GM21717 (cell line): ENCODE measurements at regions not wholly inside any gene's neighbourhood (a gene's known extent, or its start where the extent isn't known, plus 50 kb on each side); places are given as distances from the start of the nearest gene placed in this dataset.

Experiments used
- ATAC-seq: cut with Tn5 transposase; IDR thresholded peaks from one replicate; pipeline ENCODE4 v1.9.1; 2021; ENCODE audit warnings: mild to moderate bottlenecking, moderate library complexity; ENCODE audit not compliant: unreplicated experiment

- ATAC-seq = no peak
These were observed 350.1 kb downstream of the RFPL4B start for GRCh38 chr6:112697265-112697664.

GRCh38 chr6:112701201-112701600, 354.1 kb downstream of the RFPL4B start:
- no peak for ATAC-seq

GRCh38 chr6:112710710-112711109, 363.6 kb downstream of the RFPL4B start:
- ATAC-seq = no peak

- no peak for ATAC-seq
These were observed 366.3 kb downstream of the RFPL4B start for GRCh38 chr6:112713402-112713801.

- ATAC-seq = no peak
These were observed 370.3 kb downstream of the RFPL4B start for GRCh38 chr6:112717401-112717800.

GRCh38 chr6:112717856-112718255, 370.7 kb downstream of the RFPL4B start:
- no peak for ATAC-seq

- no peak for ATAC-seq
These were observed 378.5 kb downstream of the RFPL4B start for GRCh38 chr6:112725541-112726085.

- no peak for ATAC-seq
These were observed 388.0 kb downstream of the RFPL4B start for GRCh38 chr6:112735129-112735528.

- ATAC-seq = no peak
These were observed 392.6 kb downstream of the RFPL4B start for GRCh38 chr6:112739766-112740165.

- ATAC-seq = no peak
These were observed 396.2 kb downstream of the RFPL4B start for GRCh38 chr6:112743323-112743722.

- ATAC-seq = no peak
These were observed 397.7 kb downstream of the RFPL4B start for GRCh38 chr6:112744827-112745226.

GRCh38 chr6:112745765-112746164, 398.6 kb downstream of the RFPL4B start:
- ATAC-seq = no peak

GRCh38 chr6:112749673-112750072, 402.5 kb downstream of the RFPL4B start:
- ATAC-seq = no peak

GRCh38 chr6:112752305-112752704, 405.2 kb downstream of the RFPL4B start:
- no peak for ATAC-seq

- no peak for ATAC-seq
These were observed 405.7 kb downstream of the RFPL4B start for GRCh38 chr6:112752791-112753190.

GRCh38 chr6:112760831-112761230, 413.7 kb downstream of the RFPL4B start:
- ATAC-seq = no peak

- ATAC-seq = no peak
These were observed 414.6 kb downstream of the RFPL4B start for GRCh38 chr6:112761740-112762139.

GRCh38 chr6:112764377-112764776, 417.2 kb downstream of the RFPL4B start:
- ATAC-seq = no peak

GRCh38 chr6:112770308-112770707, 423.2 kb downstream of the RFPL4B start:
- ATAC-seq = no peak

- no peak for ATAC-seq
These were observed 426.1 kb downstream of the RFPL4B start for GRCh38 chr6:112773187-112773586.

- ATAC-seq = no peak
These were observed 427.2 kb downstream of the RFPL4B start for GRCh38 chr6:112774319-112774718.

GRCh38 chr6:112780498-112781096, 433.5 kb downstream of the RFPL4B start:
- ATAC-seq = peak; percentile 97

- ATAC-seq = no peak
These were observed 434.1 kb downstream of the RFPL4B start for GRCh38 chr6:112781241-112781640.
